ENCODE measurements at regions not wholly inside any gene's neighbourhood (a gene's known extent, or its start where the extent isn't known, plus 50 kb on each side); places are given as distances from the start of the nearest gene placed in this dataset.

DNA sequence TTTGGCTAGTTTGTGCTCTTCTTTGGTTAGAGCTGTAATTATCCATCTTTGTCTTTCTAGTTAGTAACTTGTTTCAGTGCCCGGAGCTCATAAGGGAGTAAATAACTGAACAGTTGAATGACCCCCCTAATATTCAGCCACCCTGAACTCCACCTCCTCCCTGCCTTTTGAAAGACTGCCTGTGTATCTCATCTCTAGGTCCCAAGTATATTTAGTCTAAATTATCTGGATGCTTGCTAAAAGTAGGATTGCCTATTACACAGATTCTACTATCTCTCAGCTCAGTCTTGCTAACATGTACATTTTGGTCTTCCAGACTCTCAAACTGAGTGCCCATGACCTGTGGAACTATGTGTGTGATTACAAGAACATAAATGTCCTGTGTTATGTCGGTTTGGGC, 145.9 kb downstream of the GJA1 start:
- TF ChIP-seq, protein P1, sequence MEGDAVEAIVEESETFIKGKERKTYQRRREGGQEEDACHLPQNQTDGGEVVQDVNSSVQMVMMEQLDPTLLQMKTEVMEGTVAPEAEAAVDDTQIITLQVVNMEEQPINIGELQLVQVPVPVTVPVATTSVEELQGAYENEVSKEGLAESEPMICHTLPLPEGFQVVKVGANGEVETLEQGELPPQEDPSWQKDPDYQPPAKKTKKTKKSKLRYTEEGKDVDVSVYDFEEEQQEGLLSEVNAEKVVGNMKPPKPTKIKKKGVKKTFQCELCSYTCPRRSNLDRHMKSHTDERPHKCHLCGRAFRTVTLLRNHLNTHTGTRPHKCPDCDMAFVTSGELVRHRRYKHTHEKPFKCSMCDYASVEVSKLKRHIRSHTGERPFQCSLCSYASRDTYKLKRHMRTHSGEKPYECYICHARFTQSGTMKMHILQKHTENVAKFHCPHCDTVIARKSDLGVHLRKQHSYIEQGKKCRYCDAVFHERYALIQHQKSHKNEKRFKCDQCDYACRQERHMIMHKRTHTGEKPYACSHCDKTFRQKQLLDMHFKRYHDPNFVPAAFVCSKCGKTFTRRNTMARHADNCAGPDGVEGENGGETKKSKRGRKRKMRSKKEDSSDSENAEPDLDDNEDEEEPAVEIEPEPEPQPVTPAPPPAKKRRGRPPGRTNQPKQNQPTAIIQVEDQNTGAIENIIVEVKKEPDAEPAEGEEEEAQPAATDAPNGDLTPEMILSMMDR (IDR thresholded peaks at IDR 0.05) = no peak
- TF ChIP-seq POLR2A (IDR thresholded peaks at IDR 0.05) = no peak

All from transverse colon (tissue), 3 donors.